ENCODE measurements at regions not wholly inside any gene's neighbourhood (a gene's known extent, or its start where the extent isn't known, plus 50 kb on each side); places are given as distances from the start of the nearest gene placed in this dataset.

DNA sequence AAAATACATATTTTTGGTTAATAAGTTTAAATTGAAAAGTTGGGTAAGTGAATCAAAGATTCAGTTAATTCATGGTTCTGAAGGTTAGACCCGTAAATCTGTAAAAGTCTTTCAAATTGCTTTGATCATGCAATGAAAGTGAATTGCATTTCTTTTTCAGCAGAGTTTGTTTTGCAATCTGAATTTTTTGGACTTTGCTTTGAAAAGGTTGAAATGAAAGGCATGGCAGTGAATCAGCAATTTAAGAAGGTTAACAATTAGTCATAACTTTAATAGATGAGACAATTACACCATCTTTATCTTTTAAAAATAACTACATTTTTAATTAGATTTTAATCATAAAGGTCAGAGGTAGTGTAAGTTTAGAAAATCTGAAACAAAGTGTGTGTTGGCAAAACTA is 310.9 kb upstream of the KCNJ16 start:
- DNase-seq (ENCODE audit: low read depth) = no peak

DNA sequence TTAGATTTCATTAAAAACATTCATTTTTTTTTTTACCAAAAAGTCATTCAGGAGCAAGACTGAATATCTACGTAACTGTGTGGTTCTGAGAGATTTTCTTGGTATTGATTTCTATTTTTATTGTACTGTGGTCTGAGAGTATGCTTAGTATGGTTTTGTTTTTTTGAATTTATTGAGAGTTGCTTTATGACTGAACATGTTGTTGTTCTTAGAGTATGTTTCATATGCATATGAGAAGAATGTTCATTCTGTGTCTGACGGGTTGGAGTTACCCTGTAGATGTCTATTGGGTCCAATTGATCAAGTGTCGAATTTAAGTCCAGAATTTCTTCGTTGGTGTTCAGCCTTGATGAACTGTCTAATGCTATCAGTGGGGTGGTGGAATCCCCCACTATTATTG is 306.0 kb upstream of the KCNJ16 start:
- no peak for DNase-seq (ENCODE audit: low read depth)

GRCh38 chr17:69773081-69773480 is 301.9 kb upstream of the KCNJ16 start:
- DNase-seq (ENCODE audit: low read depth) = no peak

GRCh38 chr17:69779378-69780214 is 295.4 kb upstream of the KCNJ16 start:
- DNase-seq (ENCODE audit: low read depth) = no peak

GRCh38 chr17:69783865-69784264 is 291.2 kb upstream of the KCNJ16 start:
- no peak for DNase-seq (ENCODE audit: low read depth)

DNA sequence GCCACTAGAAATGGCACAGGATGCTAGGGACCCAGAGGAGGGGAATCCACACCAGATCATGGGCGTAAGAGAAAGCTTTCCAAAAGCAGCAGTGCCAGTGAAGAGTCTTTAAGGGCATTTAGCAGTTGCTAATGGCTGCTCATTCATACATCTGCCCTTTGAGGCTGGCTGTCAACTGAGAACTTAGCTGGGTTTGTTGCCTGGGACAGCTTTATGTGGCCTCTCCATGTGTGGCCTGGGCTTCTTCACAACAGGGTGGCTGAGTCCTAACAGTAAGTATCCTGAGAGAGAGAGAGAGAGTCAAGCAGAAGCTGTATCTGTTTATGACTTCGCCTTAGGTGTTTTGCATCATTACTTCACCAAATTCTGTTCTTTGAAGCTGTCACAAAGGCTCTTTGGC is 286.1 kb upstream of the KCNJ16 start:
- DNase-seq (ENCODE audit: low read depth) = no peak

GRCh38 chr17:69796078-69796477 is 278.9 kb upstream of the KCNJ16 start:
- DNase-seq (ENCODE audit: low read depth) = no peak

GRCh38 chr17:69800870-69801269 is 274.2 kb upstream of the KCNJ16 start:
- DNase-seq (ENCODE audit: low read depth) = no peak

DNA sequence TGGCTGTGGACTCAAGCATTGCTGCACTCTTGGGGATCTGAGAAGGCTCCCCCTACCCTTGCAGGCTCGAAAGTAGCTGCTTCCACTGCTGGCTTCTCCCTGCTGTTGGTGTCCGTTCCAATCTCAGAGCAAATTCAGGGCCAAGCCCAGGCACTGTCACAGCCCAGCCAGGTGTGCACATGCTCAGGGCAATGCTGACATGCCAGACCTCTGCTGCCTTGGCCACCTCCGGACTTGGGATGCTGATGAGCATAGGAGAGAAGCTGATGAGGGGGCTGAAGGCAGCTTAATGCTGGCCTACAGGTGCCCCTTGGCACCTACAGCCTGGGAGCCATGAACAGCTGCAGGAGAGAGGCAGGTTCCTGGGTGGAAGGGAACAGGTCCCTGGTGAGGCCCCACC is 273.7 kb upstream of the KCNJ16 start:
- DNase-seq (ENCODE audit: low read depth) = no peak

DNA sequence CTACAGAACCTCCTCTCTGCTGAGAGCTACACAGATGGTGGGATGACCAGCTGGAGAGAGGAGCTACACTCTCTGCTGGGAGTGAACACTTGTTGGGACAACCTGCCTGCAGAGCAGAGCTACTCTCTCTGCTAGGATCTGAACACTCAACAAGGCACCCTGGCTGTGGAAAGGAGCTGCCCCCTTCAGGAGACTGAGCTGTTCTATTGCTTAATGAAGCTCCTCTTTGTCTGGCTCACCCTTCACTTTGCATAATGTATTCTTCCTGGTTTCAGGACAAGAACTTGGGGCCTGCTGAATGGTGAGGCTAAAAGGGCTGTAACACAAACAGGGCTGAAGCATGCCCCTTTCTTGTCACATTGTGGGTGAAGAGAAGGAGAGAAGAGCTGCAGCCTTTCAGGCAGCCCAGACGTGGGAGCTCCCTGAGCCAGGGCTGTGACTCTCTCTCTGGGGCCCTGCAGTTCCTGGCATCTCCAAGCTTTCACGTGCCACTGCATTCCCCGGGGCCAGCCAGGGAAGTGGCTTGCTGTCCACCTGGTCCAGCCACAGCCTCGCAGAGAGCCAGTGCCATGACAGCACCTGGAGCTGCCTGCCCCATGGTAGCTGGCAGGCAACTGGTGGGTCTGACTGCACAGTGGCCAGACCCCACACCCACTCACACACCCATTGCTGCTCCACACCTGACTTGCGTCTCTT is 272.8 kb upstream of the KCNJ16 start:
- no peak for DNase-seq (ENCODE audit: low read depth)

DNA sequence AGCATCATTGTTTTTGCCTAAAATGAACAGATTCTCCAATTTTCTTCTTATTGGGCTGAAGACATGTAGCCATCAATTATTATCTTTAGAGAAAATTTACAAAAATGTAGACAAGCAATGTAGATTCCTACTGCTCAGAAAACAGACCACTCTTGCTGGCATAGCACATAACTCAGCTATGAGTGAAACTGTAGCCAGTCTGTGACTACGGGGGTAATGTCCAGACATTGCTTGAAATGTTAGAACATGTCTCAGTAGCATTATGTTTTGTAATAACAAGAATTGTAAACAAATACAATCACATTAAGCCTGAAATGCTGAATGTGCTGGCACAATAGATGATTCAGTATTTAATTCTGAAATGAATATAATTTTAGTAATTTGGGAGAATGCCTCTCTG is 265.7 kb upstream of the KCNJ16 start:
- no peak for DNase-seq (ENCODE audit: low read depth)

DNA sequence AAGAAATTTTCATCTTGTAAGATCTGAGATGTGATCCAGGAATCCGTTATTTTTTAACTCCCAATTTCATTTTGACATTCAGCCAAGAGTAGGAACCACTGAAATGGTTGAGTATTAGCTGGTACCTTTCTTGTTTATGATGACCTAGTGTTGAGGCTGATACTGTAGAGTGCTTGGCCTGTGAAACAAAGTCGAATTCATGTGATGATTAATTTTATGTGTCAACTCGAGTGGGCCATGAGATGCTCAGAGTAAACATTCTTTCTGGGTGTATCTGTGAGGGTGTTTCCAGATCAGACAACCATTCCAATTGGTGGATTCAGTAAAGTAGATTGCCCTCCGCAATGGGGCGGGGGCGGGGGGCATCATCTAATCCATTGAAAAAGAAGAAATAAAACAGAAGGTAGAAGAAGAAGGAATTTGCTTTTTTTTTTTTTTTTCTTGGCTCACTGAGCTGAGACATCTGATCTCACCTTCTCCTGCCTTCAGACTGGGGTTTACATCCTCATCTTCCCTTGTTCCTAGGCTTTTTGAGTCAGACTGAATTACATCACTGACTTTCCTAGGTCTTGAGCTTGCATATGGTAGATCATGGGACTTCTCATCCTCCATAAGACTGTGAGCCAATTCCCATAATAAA is 264.6 kb upstream of the KCNJ16 start:
- no peak for DNase-seq (ENCODE audit: low read depth)

- no peak for DNase-seq (ENCODE audit: low read depth)
These were observed 262.7 kb upstream of the KCNJ16 start for GRCh38 chr17:69812240-69812837.

GRCh38 chr17:69814031-69814430 is 261.0 kb upstream of the KCNJ16 start:
- no peak for DNase-seq (ENCODE audit: low read depth)

- DNase-seq (ENCODE audit: low read depth) = no peak
These were observed 259.6 kb upstream of the KCNJ16 start for GRCh38 chr17:69815406-69815805.

- no peak for DNase-seq (ENCODE audit: low read depth)
These were observed 256.6 kb upstream of the KCNJ16 start for GRCh38 chr17:69818467-69818866.

DNA sequence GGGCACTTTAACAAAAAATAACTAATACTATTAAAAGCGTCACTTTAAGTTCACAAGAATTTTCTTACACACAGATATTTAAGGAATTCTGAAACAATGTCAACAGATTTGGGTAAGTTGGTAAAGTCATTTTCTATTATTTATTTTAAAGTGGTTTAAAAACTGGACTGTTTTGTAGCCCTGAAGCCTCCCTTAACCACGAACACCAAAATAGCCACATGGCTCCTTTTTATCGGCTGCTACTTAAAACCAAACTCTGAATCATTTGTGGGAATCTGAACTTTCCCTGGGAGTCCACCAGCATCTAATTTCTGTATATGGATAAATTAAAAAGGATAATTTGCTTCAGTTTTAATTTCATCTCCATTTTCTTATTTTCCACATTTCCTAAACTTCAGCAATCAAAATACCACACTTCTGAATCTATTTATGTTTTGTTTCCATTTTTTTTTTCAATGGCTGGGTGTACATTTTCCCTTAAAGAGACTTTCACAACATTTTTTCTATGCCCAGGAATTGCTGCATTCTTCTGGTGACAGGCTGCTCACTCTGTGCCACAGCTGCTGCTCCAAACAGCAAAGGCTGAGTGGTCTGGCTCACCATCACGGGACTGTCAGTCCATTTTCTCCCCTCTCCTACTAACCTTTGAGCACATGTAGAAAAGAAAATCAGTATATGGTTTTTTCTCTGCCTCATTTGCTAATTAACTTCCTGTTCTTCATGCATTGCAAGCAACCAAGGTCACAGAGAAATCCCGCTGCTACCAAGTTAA is 255.5 kb upstream of the KCNJ16 start:
- DNase-seq (ENCODE audit: low read depth) = no peak

DNA sequence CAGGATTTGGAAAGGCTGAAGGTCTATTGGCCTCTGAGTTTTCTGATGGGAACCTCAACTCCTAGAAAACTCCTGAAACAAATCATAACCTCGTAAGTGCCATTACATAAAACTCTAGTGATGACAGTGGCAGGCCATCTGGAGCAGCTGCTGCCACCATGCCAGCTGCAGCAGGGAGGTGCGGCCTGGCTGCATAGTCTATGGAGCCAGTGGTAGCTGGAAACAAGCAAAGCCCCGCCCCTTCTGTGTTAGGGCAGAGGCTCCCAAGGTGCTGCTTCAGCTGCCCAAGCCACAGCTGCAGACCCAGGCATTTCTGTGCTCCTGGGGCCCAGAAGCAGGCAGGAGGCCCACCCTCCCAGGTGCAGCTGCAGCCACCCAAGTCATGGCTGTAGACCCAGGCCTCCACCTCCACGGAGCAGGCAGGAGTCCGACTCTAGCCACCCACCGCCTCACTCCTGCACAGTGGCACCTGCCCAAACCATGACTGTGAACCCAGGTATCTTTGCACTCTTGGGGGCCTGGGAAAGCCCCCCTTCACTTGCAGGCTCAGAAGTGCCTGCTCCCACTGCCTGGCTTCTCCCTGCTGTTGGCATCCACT is 254.1 kb upstream of the KCNJ16 start:
- no peak for DNase-seq (ENCODE audit: low read depth)

DNA sequence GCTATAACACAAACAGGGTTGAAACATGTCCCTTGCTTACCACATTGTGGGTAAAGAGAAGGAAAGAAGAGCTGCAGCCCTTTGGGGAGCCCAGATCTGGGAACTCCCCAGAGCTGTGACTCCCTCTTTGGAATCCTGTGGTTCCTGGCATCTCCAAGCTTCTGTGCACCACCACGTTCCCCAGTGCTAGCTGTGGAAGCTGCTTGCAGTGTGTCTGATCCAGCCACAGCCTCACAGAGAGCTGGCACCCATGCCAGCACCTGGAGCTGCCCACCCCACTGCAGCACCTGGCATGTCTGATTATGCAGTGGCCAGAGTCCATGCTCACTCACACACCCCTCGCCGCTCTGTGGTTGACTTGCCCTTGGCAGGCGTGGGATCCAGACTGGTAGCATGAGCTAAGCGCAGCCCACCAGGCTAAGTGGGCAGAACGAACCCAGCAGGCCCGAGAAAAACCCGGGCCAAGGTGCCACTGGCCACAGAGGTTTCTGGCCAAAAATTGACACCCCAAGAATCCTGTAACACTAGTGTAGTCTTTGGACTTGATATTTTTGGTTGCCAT is 252.6 kb upstream of the KCNJ16 start:
- DNase-seq (ENCODE audit: low read depth) = no peak

- no peak for DNase-seq (ENCODE audit: low read depth)
These were observed 246.9 kb upstream of the KCNJ16 start for GRCh38 chr17:69828087-69828486.

DNA sequence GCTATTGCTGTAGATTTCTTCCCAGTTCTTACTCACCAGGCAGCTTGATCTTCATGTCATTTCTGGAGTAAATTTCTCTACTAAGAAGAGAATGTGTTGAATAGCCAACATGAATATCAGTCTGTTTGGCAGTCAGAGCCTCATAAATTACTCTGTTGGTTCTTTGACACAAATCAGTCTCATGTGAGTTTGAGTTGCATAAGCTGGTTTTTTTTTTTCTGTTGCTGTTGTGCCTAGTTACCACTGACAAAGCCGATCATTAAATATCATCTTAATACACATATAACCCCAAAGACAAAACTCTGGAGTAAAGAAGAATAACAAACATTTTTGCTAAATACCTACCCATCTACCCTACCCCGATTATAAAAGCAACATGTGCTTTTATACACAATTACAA is 240.5 kb upstream of the KCNJ16 start:
- DNase-seq (ENCODE audit: low read depth) = no peak

All from CMK (cell line).